ENCODE measurements at regions not wholly inside any gene's neighbourhood (a gene's known extent, or its start where the extent isn't known, plus 50 kb on each side); places are given as distances from the start of the nearest gene placed in this dataset.
"Not testable (repeated sequence)": the region's sequence is repeated elsewhere in the genome, so short reads cannot be mapped to it uniquely, and the experiment has no call there.

- H3K9me3 Mint-ChIP-seq: peaks cover 5% of the 10 kb centered on the region
- H3K27me3 Mint-ChIP-seq: peaks cover 3% of the 10 kb centered on the region
- ATAC-seq (ENCODE audit: low read depth): no peak
- H3K4me1 Mint-ChIP-seq: no peaks in the 10 kb centered on the region
- no peaks in the 10 kb centered on the region for H3K36me3 Mint-ChIP-seq
- DNase-seq (ENCODE audit: low spot score in 2 of 2): no peak
- H3K4me3 Mint-ChIP-seq: no peak overlapping the region
- H3K27ac Mint-ChIP-seq: no peak overlapping the region
Observed at GRCh38 chr6:167666571-167667203, 160.0 kb upstream of the AFDN start.

- Mint-ChIP-seq H3K27me3 (peaks cover 3% of the 10 kb centered on the region), H3K9me3 (peaks cover 7% of the 10 kb centered on the region), H3K4me1 (no peaks in the 10 kb centered on the region), H3K36me3 (no peaks in the 10 kb centered on the region), H3K27ac (no peak overlapping the region), H3K4me3 (no peak overlapping the region)
- no peak for DNase-seq (ENCODE audit: low spot score in 2 of 2)
- ATAC-seq (ENCODE audit: low read depth): no peak
Observed at GRCh38 chr6:167667204-167668018, 159.3 kb upstream of the AFDN start.

- DNase-seq (ENCODE audit: low spot score in 2 of 2) (no peak), ATAC-seq (ENCODE audit: low read depth) (no peak)
- Mint-ChIP-seq H3K27ac (no peak overlapping the region), H3K36me3 (no peaks in the 10 kb centered on the region), H3K4me3 (no peak overlapping the region), H3K9me3 (peaks cover 8% of the 10 kb centered on the region), H3K4me1 (no peaks in the 10 kb centered on the region), H3K27me3 (peaks cover 3% of the 10 kb centered on the region)
Observed at GRCh38 chr6:167668019-167668753, 158.5 kb upstream of the AFDN start.

- peaks cover 8% of the 10 kb centered on the region for H3K9me3 Mint-ChIP-seq
- H3K4me3 Mint-ChIP-seq: no peak overlapping the region
- DNase-seq (ENCODE audit: low spot score in 2 of 2) (no peak), ATAC-seq (ENCODE audit: low read depth) (no peak)
- no peak overlapping the region for H3K27ac Mint-ChIP-seq
- H3K36me3 Mint-ChIP-seq: no peaks in the 10 kb centered on the region
- H3K4me1 Mint-ChIP-seq: no peaks in the 10 kb centered on the region
- H3K27me3 Mint-ChIP-seq: peaks cover 3% of the 10 kb centered on the region
Observed at GRCh38 chr6:167668754-167669552, 157.8 kb upstream of the AFDN start.

GRCh38 chr6:167669553-167669849, 157.2 kb upstream of the AFDN start:
- Mint-ChIP-seq H3K4me1 (no peaks in the 10 kb centered on the region), H3K27me3 (peaks cover 5% of the 10 kb centered on the region), H3K9me3 (peaks cover 8% of the 10 kb centered on the region), H3K4me3 (no peak overlapping the region), H3K36me3 (no peaks in the 10 kb centered on the region), H3K27ac (no peak overlapping the region)
- no peak for ATAC-seq (ENCODE audit: low read depth)
- DNase-seq (ENCODE audit: low spot score in 2 of 2): no peak

- H3K4me1 Mint-ChIP-seq: no peaks in the 10 kb centered on the region
- H3K27me3 Mint-ChIP-seq: peaks cover 5% of the 10 kb centered on the region
- H3K27ac Mint-ChIP-seq: no peak overlapping the region
- peaks cover 8% of the 10 kb centered on the region for H3K9me3 Mint-ChIP-seq
- no peaks in the 10 kb centered on the region for H3K36me3 Mint-ChIP-seq
- DNase-seq (ENCODE audit: low spot score in 2 of 2) (no peak), ATAC-seq (ENCODE audit: low read depth) (no peak)
- no peak overlapping the region for H3K4me3 Mint-ChIP-seq
Observed at GRCh38 chr6:167669870-167670802, 156.6 kb upstream of the AFDN start.

- Mint-ChIP-seq H3K9me3 (peaks cover 8% of the 10 kb centered on the region), H3K27ac (no peak overlapping the region), H3K36me3 (no peaks in the 10 kb centered on the region), H3K4me1 (no peaks in the 10 kb centered on the region), H3K27me3 (peaks cover 5% of the 10 kb centered on the region), H3K4me3 (no peak overlapping the region)
- no peak for ATAC-seq (ENCODE audit: low read depth)
- DNase-seq (ENCODE audit: low spot score in 2 of 2): no peak
Observed at GRCh38 chr6:167670938-167671338, 155.8 kb upstream of the AFDN start.

GRCh38 chr6:167671379-167671976, 155.2 kb upstream of the AFDN start:
- not testable (repeated sequence) for DNase-seq (ENCODE audit: low spot score in 2 of 2); H3K27me3 Mint-ChIP-seq; H3K4me3 Mint-ChIP-seq; H3K4me1 Mint-ChIP-seq; H3K9me3 Mint-ChIP-seq; ATAC-seq (ENCODE audit: low read depth); H3K36me3 Mint-ChIP-seq
- peak overlapping the region; percentile 54 for H3K27ac Mint-ChIP-seq

- Mint-ChIP-seq H3K4me1 (no peaks in the 10 kb centered on the region), H3K27ac (peak overlapping the region; percentile 54), H3K9me3 (peaks cover 8% of the 10 kb centered on the region), H3K36me3 (no peaks in the 10 kb centered on the region), H3K4me3 (no peak overlapping the region), H3K27me3 (peaks cover 6% of the 10 kb centered on the region)
- ATAC-seq (ENCODE audit: low read depth): no peak
- no peak for DNase-seq (ENCODE audit: low spot score in 2 of 2)
Observed at GRCh38 chr6:167671977-167672687, 154.6 kb upstream of the AFDN start.

GRCh38 chr6:167672738-167673137, 154.0 kb upstream of the AFDN start:
- Mint-ChIP-seq H3K27me3 (peaks cover 6% of the 10 kb centered on the region), H3K36me3 (no peaks in the 10 kb centered on the region), H3K27ac (no peak overlapping the region), H3K9me3 (peaks cover 8% of the 10 kb centered on the region), H3K4me1 (no peaks in the 10 kb centered on the region), H3K4me3 (no peak overlapping the region)
- ATAC-seq (ENCODE audit: low read depth) (no peak), DNase-seq (ENCODE audit: low spot score in 2 of 2) (no peak)

- no peak overlapping the region for H3K4me3 Mint-ChIP-seq
- H3K4me1 Mint-ChIP-seq: no peaks in the 10 kb centered on the region
- H3K36me3 Mint-ChIP-seq: no peaks in the 10 kb centered on the region
- no peak overlapping the region for H3K27ac Mint-ChIP-seq
- DNase-seq (ENCODE audit: low spot score in 2 of 2) (no peak), ATAC-seq (ENCODE audit: low read depth) (no peak)
- H3K27me3 Mint-ChIP-seq: peaks cover 5% of the 10 kb centered on the region
- peaks cover 8% of the 10 kb centered on the region for H3K9me3 Mint-ChIP-seq
Observed at GRCh38 chr6:167673946-167674345, 152.8 kb upstream of the AFDN start.

- Mint-ChIP-seq H3K9me3 (peaks cover 8% of the 10 kb centered on the region), H3K4me3 (no peak overlapping the region), H3K36me3 (no peaks in the 10 kb centered on the region), H3K27me3 (peaks cover 7% of the 10 kb centered on the region), H3K4me1 (no peaks in the 10 kb centered on the region), H3K27ac (no peak overlapping the region)
- DNase-seq (ENCODE audit: low spot score in 2 of 2) (no peak), ATAC-seq (ENCODE audit: low read depth) (no peak)
Observed at GRCh38 chr6:167674486-167674885, 152.2 kb upstream of the AFDN start.
